Stomach (tissue), 8 donors: ENCODE measurements at regions not wholly inside any gene's neighbourhood (a gene's known extent, or its start where the extent isn't known, plus 50 kb on each side); places are given as distances from the start of the nearest gene placed in this dataset.

ENCODE experiments used
- DNase-seq, 2 donors: peaks; one replicate each; pipeline versions ENCODE4 v3.0.0 to v3.0.0-alpha.2; 2013 to 2019
- H3K27ac ChIP-seq, 5 donors: fragments of 200-600 bp in 4 of 5; sonication (generic) in 4 of 5; one replicate each; pipeline ENCODE4 v1.5.1; 2013 to 2019; ENCODE audit warnings: mild to moderate bottlenecking in 1 of 5, moderate library complexity in 1 of 5
- H3K27me3 ChIP-seq, 3 donors: fragments of 200-600 bp; sonication (generic); one replicate each; pipeline ENCODE4 v1.5.1; 2017 to 2019; ENCODE audit warnings: mixed run types in 1 of 3
- H3K36me3 ChIP-seq, 4 donors: fragments of 200-600 bp; sonication (generic); 1 replicate in 3 of 4; 2 replicates in 1 of 4; pipeline ENCODE4 v1.5.1; 2016 to 2019
- H3K4me1 ChIP-seq, 4 donors: fragments of 200-600 bp; sonication (generic); one replicate each; pipeline ENCODE4 v1.5.1; 2016 to 2019
- H3K4me3 ChIP-seq, 4 donors: fragments of 200-600 bp; sonication (generic) in 3 of 4; one replicate each; pipeline ENCODE4 v1.5.1; 2016 to 2019; ENCODE audit warnings: mild to moderate bottlenecking in 1 of 4
- H3K9me3 ChIP-seq, 4 donors: fragments of 200-600 bp; sonication (generic); one replicate each; pipeline ENCODE4 v1.5.1; 2016 to 2019
- EP300 ChIP-seq: sonication (generic); formaldehyde crosslinking; IDR thresholded peaks from one replicate; pipeline ENCODE4 v1.6.1; 2017; ENCODE audit warnings: antibody characterized with exemption
- POLR2A ChIP-seq, 4 donors: fragments of 450-650 bp; IDR thresholded peaks; one replicate each; pipeline ENCODE4 v1.6.1; 2016; ENCODE audit warnings: antibody characterized with exemption in 4 of 4, control low read depth in 2 of 4, mild to moderate bottlenecking in 1 of 4, moderate library complexity in 1 of 4
- POLR2AphosphoS5 ChIP-seq, 3 donors: sonication (generic); formaldehyde crosslinking; IDR thresholded peaks; one replicate each; pipeline ENCODE4 v1.6.1; 2016; ENCODE audit warnings: antibody characterized with exemption in 3 of 3
- WGBS, 5 donors: extraction: QIAGEN DNeasy Blood & Tissue Kit in 3 of 5; methylation state at CpG; one replicate each; pipeline versions ENCODE4 v1.1.5 to v1.1.7; 2013 to 2018; 5-methylcytosine and 5-hydroxymethylcytosine counted together
- intact Hi-C: fragments of 100-400 bp; cut with DNase I; formaldehyde crosslinking; loops from one replicate; pipeline ENCODE4 v1.15.1; 2023; ENCODE audit warnings: low total_unique reads
- TF ChIP-seq, protein P1 (sequence below), 7 experiments: fragments of 450-650 bp in 4 of 7; fragments of 200-600 bp in 3 of 7; sonication (generic) in 3 of 7; IDR thresholded peaks; one replicate each; pipeline ENCODE4 v1.5.1; 2016 to 2019; ENCODE audit warnings: antibody characterized with exemption in 7 of 7, control low read depth in 2 of 7, mild to moderate bottlenecking in 1 of 7
- donor health status: healthy with polysubstance abuse.
- donor health status: Bipolar disorder and iron deficiency.
- donor health status: healthy.

- no peak for DNase-seq
- Histone ChIP-seq H3K27me3 (no peaks in the 10 kb centered on the region), H3K4me3 (no peak overlapping the region), H3K9me3 (no peaks in the 10 kb centered on the region), H3K4me1 (no peaks in the 10 kb centered on the region), H3K27ac (no peak overlapping the region), H3K36me3 (no peaks in the 10 kb centered on the region)
- WGBS, 5 donors, result 94 to 97% (median 96%) methylated on average over 2 of the region's 2 CpGs
- intact Hi-C loops, result no loop called here
- TF ChIP-seq, protein P1, sequence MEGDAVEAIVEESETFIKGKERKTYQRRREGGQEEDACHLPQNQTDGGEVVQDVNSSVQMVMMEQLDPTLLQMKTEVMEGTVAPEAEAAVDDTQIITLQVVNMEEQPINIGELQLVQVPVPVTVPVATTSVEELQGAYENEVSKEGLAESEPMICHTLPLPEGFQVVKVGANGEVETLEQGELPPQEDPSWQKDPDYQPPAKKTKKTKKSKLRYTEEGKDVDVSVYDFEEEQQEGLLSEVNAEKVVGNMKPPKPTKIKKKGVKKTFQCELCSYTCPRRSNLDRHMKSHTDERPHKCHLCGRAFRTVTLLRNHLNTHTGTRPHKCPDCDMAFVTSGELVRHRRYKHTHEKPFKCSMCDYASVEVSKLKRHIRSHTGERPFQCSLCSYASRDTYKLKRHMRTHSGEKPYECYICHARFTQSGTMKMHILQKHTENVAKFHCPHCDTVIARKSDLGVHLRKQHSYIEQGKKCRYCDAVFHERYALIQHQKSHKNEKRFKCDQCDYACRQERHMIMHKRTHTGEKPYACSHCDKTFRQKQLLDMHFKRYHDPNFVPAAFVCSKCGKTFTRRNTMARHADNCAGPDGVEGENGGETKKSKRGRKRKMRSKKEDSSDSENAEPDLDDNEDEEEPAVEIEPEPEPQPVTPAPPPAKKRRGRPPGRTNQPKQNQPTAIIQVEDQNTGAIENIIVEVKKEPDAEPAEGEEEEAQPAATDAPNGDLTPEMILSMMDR (IDR thresholded peaks at IDR 0.05), result no peak
- TF ChIP-seq EP300 (no peak), POLR2A (IDR thresholded peaks at IDR 0.05) (no peak), POLR2AphosphoS5 (IDR thresholded peaks at IDR 0.05) (no peak)
These were observed 120.7 kb upstream of the RIOK3 start for GRCh38 chr18:23332356-23332755.

DNA sequence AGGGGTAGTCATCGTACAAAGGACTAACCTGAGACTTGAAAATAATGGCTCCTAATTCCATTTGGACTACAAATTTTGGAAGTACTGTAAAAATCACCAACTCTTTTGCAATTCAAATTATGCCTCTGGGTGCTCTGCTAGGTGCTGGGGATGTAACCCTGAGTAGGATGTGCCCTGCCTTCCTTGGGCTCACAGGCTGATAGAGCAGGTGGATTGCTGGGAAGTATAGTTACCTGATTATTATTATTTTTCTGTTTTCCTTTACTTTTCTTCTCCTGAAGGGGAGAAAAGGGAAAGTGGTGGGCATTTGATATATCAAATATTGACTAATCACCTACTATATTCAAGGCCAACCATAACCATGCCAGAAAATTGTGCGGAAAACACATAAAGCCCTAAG, 119.3 kb upstream of the RIOK3 start:
- TF ChIP-seq, protein P1 (IDR thresholded peaks at IDR 0.05), result no peak
- TF ChIP-seq POLR2AphosphoS5 (IDR thresholded peaks at IDR 0.05), result no peak
- TF ChIP-seq POLR2A (IDR thresholded peaks at IDR 0.05), result no peak
- no peak for TF ChIP-seq EP300
- intact Hi-C loops, result no loop called here
- Histone ChIP-seq H3K9me3 (no peaks in the 10 kb centered on the region), H3K27ac (no peak overlapping the region), H3K4me3 (no peak overlapping the region), H3K36me3 (no peaks in the 10 kb centered on the region), H3K27me3 (no peaks in the 10 kb centered on the region), H3K4me1 (no peaks in the 10 kb centered on the region)
- no peak for DNase-seq
- 48 to 66% (median 49%) methylated on average over 2 of the region's 2 CpGs for WGBS, 5 donors

DNA sequence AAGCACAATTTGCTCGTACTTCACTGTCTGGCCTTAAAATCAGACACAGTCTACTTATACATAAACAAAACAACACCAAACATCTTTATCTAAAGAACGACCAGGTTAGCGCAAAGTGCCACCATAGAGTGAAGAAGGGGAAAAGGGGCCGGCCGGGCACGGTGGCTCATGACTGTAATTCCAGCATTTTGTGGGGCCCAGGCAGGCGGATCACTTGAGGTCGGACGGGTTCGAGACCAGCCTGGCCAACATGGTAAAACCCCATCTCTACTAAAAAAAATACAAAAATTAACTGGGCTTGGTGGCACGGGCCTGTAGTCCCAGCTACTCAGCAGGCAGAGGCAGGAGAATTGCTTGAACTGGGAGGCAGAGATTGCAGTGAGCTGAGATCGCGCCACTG, 118.5 kb upstream of the RIOK3 start:
- H3K4me3 ChIP-seq, result no peak overlapping the region
- no peak for DNase-seq
- no peaks in the 10 kb centered on the region for H3K27me3 ChIP-seq
- WGBS, 5 donors, result 93 to 96% (median 95%) methylated on average over 13 of the region's 13 CpGs
- no peaks in the 10 kb centered on the region for H3K9me3 ChIP-seq
- intact Hi-C loops, result no loop called here
- H3K36me3 ChIP-seq, result no peaks in the 10 kb centered on the region
- H3K4me1 ChIP-seq, result no peaks in the 10 kb centered on the region
- no peak overlapping the region for H3K27ac ChIP-seq
- TF ChIP-seq, protein P1 (IDR thresholded peaks at IDR 0.05), result no peak
- TF ChIP-seq POLR2A (IDR thresholded peaks at IDR 0.05), result no peak
- TF ChIP-seq POLR2AphosphoS5 (IDR thresholded peaks at IDR 0.05), result no peak
- no peak for TF ChIP-seq EP300

DNA sequence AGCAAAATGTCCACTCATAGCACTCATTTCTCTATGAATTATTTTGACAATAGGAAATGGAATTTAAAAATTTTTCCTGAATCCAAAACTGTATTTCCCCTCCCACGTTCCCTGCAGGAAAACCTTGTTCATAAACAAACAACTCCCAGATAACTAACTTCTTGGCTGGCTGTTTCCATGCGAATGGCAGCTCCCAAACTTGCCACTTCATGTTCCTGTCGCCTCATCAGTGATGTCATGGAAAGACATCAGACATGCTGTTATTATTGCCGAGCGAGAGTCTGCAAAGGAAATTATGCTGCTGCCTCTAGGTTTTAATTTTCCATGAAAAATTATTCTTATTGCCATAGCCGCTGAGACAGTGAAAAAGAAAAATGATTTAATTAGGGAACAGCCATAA, 117.0 kb upstream of the RIOK3 start:
- no peak for TF ChIP-seq POLR2AphosphoS5 (IDR thresholded peaks at IDR 0.05)
- no peak for TF ChIP-seq EP300
- TF ChIP-seq, protein P1 (IDR thresholded peaks at IDR 0.05), result no peak
- TF ChIP-seq POLR2A (IDR thresholded peaks at IDR 0.05), result no peak
- Histone ChIP-seq H3K4me1 (no peaks in the 10 kb centered on the region), H3K9me3 (no peaks in the 10 kb centered on the region), H3K36me3 (no peaks in the 10 kb centered on the region), H3K27me3 (no peaks in the 10 kb centered on the region), H3K27ac (no peak overlapping the region), H3K4me3 (no peak overlapping the region)
- peak in 1 of 2 donors; percentile 75 for DNase-seq
- WGBS, 5 donors, result 61 to 72% (median 69%) methylated on average over 6 of the region's 6 CpGs
- intact Hi-C loops, result no loop called here
